IPS DF 6.9 (cell line): ENCODE measurements at regions not wholly inside any gene's neighbourhood (a gene's known extent, or its start where the extent isn't known, plus 50 kb on each side); places are given as distances from the start of the nearest gene placed in this dataset.
"Not testable (repeated sequence)": the region's sequence is repeated elsewhere in the genome, so short reads cannot be mapped to it uniquely, and the experiment has no call there.

ENCODE experiments used
- DNase-seq: peaks from one replicate; pipeline ENCODE4 v3.0.0-alpha.2; 2013; ENCODE audit warnings: low read depth, low spot score
- H3K27ac ChIP-seq: one replicate; pipeline ENCODE4 v1.5.1; 2013; ENCODE audit warnings: low read length, control low read depth
- H3K27me3 ChIP-seq: 2 replicates; pipeline ENCODE4 v1.6.1; 2013; ENCODE audit warnings: mild to moderate bottlenecking, low read length; ENCODE audit not compliant: control insufficient read depth, insufficient read depth
- H3K36me3 ChIP-seq: 2 replicates; pipeline ENCODE4 v1.6.1; 2013; ENCODE audit warnings: low read length; ENCODE audit not compliant: control insufficient read depth, insufficient read depth
- H3K4me1 ChIP-seq: 2 replicates; pipeline ENCODE4 v1.6.1; 2013; ENCODE audit warnings: low read length; ENCODE audit not compliant: control insufficient read depth, insufficient read depth
- H3K4me3 ChIP-seq: 2 replicates; pipeline ENCODE4 v1.5.1; 2013; ENCODE audit warnings: mild to moderate bottlenecking, low read length
- H3K9me3 ChIP-seq: 2 replicates; pipeline ENCODE4 v1.6.1; 2013; ENCODE audit warnings: low read length, inconsistent platforms; ENCODE audit not compliant: control insufficient read depth, insufficient read depth
- WGBS: extraction: QIAGEN DNeasy Blood & Tissue Kit; methylation state at CpG from one replicate; pipeline ENCODE4 v1.1.7; 2013; ENCODE audit warnings: mixed read lengths, missing lambda C conversion rate; ENCODE audit not compliant: insufficient read length, insufficient coverage; 5-methylcytosine and 5-hydroxymethylcytosine counted together

DNA sequence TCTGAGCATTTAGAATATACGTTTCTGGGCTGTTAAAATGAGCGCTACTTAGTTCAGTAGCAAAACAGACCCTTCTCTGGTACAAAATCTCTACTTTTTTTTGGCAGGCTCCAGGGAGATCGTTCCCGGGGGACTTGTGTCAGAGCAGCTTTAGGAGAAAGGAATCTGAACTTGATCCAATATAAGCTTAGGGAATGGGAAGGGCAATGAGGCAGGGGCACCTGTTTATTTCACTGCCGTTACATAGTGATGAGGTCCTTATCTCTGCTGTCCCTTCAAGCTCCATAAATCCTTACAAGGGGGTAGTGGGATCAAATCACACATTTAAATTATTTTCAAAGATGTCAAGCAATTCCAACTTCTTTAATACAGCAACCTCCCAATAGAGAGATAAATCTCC lies 128.7 kb upstream of the BNIP2 start:
- no peak for DNase-seq
- no peaks in the 10 kb centered on the region for H3K36me3 ChIP-seq
- no peak overlapping the region for H3K4me3 ChIP-seq
- H3K4me1 ChIP-seq: no peaks in the 10 kb centered on the region
- no peaks in the 10 kb centered on the region for H3K27me3 ChIP-seq
- WGBS: no CpG with 5 or more reads among the region's 5 CpGs
- H3K27ac ChIP-seq: no peak overlapping the region
- H3K9me3 ChIP-seq: no peaks in the 10 kb centered on the region

DNA sequence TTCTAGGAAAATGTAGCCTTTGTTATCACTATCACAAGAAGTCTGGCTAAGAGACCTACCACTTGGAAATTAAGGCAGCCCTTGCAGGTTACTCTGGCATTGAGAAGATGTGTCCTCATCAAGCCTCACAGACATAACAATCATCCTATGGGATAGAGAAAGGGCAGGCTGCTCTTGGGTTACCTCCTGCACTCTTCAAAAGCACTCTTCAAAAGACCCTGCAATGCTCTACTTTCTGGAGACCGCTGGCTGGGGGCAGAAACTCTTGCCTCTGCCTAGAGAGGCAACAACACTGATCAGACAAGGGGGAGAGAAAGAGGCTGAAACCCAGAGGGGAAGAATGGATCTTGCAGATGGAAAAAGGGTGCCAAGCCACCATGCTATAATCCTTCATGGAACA lies 127.9 kb upstream of the BNIP2 start:
- Histone ChIP-seq H3K9me3 (no peaks in the 10 kb centered on the region), H3K27ac (no peak overlapping the region), H3K4me3 (no peak overlapping the region), H3K27me3 (no peaks in the 10 kb centered on the region), H3K36me3 (no peaks in the 10 kb centered on the region), H3K4me1 (no peaks in the 10 kb centered on the region)
- no CpG with 5 or more reads among the region's 1 CpG for WGBS
- no peak for DNase-seq

DNA sequence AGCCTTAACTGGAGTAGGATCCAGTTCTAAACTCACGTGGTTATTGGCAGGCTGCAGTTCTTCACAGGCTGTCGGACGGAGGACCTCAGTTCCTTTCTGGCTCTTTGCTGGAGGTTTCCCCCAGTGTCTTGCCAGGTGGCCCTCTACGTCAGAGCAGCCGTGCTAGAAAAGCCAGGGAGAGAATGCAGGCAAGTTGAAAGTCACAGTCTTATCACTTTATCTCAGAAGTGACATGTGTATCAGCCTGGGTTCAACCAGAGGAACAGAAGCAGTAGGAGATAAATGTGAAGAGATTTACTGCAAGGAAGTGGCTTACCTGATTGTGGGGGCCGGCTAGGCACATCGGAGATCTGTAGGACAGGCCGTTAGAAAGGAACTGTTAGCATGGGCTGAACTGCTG lies 125.3 kb upstream of the BNIP2 start:
- H3K36me3 ChIP-seq: no peaks in the 10 kb centered on the region
- no CpG with 5 or more reads among the region's 8 CpGs for WGBS
- no peaks in the 10 kb centered on the region for H3K27me3 ChIP-seq
- no peak overlapping the region for H3K4me3 ChIP-seq
- no peak overlapping the region for H3K27ac ChIP-seq
- no peaks in the 10 kb centered on the region for H3K4me1 ChIP-seq
- no peaks in the 10 kb centered on the region for H3K9me3 ChIP-seq
- no peak for DNase-seq

DNA sequence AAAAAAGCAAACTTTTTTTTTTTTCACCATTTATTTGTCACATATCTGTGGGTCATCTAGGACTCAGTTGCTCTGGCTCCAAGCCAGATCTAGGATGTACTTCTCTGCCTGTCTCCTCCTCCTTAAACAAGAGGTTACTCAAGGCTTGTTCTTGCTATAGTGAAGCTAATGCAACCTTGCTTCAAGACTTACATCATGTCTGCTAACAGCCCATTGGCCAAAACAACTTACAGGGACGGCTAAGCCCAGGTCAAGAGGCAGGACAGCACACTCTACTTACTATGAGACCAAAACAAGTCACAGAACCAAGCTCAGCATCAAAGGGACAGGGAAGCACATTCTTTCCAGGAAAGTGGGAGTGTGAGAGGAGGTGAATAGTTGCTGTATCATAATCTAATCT lies 123.8 kb upstream of the BNIP2 start:
- H3K27ac ChIP-seq: no peak overlapping the region
- no peaks in the 10 kb centered on the region for H3K9me3 ChIP-seq
- H3K4me1 ChIP-seq: no peaks in the 10 kb centered on the region
- H3K4me3 ChIP-seq: no peak overlapping the region
- WGBS: no CpG with 5 or more reads among the region's 1 CpG
- H3K27me3 ChIP-seq: no peaks in the 10 kb centered on the region
- DNase-seq: no peak
- no peaks in the 10 kb centered on the region for H3K36me3 ChIP-seq

DNA sequence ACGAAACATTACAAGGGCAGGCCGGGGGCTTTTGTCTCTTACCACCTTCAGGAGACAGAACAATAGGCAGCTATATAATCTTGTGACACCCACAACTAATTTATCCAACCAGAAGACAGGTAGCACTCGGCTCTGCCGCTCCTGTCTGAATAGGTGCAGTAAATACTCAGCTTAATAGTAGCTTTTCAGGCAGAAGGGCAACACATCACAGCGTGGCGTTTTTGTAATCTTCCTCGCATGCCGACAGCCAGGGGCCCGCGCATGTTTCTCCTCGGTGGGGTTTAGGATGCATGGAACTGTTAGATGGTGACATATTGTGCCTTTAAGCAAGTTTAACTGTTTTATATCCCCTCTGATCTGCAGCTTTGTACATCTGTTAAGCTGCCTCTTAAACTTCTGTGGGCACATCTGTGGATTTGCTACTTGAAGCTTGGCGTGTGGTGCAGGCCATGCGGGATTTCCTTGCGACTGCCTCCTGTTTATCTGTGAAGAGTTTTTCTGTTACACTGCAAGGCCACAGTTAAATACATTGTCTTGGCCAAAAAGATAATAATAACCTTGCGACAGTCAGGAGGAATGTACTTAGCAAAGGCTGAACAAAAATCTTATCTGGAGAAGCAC lies 123.2 kb upstream of the BNIP2 start:
- Histone ChIP-seq H3K4me3 (no peak overlapping the region), H3K36me3 (no peaks in the 10 kb centered on the region), H3K27me3 (no peaks in the 10 kb centered on the region), H3K9me3 (no peaks in the 10 kb centered on the region), H3K27ac (no peak overlapping the region), H3K4me1 (no peaks in the 10 kb centered on the region)
- no CpG with 5 or more reads among the region's 15 CpGs for WGBS
- no peak for DNase-seq

DNA sequence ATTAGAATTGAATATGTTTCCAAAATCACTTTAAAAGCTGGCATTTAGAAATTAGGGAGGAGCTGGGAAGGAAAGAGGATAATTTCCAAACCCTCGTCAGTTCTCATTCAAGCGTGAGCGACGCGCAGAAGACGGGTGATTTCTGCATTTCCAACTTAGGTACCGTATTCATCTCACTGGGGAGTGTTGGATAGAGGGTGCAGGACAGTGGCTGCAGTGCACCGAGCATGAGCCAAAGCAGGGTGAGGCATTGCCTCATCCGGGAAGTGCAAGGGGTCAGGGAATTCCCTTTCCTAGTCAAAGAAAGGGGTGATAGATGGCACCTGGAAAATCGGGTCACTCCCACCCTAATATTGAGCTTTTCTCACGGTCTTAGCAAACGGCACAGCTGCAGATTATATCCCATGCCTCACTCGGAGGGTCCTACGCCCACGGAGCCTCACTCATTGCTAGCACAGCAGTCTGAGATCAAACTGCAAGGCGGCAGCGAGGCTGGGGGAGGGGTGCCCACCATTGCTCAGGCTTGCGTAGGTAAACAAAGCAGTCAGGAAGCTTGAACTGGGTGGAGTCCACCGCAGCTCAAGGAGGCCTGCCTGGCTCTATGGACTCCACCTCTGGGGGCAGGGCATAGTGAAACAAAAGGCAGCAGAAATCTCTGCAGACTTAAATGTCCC lies 114.3 kb upstream of the BNIP2 start:
- H3K36me3 ChIP-seq, H3K9me3 ChIP-seq, H3K4me1 ChIP-seq, DNase-seq, H3K27me3 ChIP-seq, H3K27ac ChIP-seq: not testable (repeated sequence)
- H3K4me3 ChIP-seq: peak overlapping the region; percentile 19; the same call in 1 of the 2 replicates
- no CpG with 5 or more reads among the region's 19 CpGs for WGBS

DNA sequence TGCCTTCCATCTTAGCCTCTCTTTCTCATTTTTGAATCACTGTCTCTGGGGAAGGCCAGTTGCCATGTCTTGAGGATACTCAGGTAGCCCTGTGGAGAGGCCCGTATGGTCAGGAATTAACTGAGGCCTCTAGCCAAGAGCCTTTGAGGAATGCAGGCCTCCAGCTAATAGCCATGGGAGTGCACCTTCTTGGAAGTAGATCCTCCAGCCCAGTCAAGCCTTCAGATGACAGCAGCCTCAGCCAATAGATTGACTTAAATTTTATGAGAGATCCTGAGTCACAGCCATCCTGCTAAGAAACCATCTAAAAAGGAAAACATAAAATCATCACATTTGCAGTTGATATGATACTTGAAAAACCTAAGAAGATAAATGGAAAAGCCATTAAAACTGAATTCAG lies 112.5 kb upstream of the BNIP2 start:
- no peak overlapping the region for H3K4me3 ChIP-seq
- DNase-seq: no peak
- H3K27ac ChIP-seq: no peak overlapping the region
- 0 out of 2 replicates have a peak, but pooled peaks cover 1% of the 10 kb centered on the region for H3K4me1 ChIP-seq
- WGBS: no CpG with 5 or more reads among the region's 1 CpG
- H3K36me3 ChIP-seq: no peaks in the 10 kb centered on the region
- no peaks in the 10 kb centered on the region for H3K9me3 ChIP-seq
- H3K27me3 ChIP-seq: no peaks in the 10 kb centered on the region

DNA sequence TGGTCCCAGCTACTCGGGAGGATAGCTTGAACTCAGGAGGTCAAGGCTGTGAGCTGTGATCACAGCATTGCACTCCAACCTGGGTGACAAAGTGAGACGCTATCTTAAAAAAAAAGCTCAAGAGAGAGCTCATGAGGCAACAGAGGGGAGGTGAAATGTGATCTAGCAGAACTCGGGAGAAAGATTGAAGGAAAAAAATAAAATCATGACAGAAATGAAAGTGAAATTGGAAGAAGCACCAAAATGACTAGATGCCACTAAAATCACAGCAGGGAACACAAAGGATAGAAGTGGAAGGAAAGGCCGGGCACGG lies 109.4 kb upstream of the BNIP2 start:
- Histone ChIP-seq H3K9me3 (no peaks in the 10 kb centered on the region), H3K27me3 (no peaks in the 10 kb centered on the region), H3K4me1 (0 out of 2 replicates have a peak, but pooled peaks cover 1% of the 10 kb centered on the region), H3K4me3 (no peak overlapping the region), H3K27ac (no peak overlapping the region), H3K36me3 (no peaks in the 10 kb centered on the region)
- DNase-seq: no peak
- WGBS: no CpG with 5 or more reads among the region's 5 CpGs

DNA sequence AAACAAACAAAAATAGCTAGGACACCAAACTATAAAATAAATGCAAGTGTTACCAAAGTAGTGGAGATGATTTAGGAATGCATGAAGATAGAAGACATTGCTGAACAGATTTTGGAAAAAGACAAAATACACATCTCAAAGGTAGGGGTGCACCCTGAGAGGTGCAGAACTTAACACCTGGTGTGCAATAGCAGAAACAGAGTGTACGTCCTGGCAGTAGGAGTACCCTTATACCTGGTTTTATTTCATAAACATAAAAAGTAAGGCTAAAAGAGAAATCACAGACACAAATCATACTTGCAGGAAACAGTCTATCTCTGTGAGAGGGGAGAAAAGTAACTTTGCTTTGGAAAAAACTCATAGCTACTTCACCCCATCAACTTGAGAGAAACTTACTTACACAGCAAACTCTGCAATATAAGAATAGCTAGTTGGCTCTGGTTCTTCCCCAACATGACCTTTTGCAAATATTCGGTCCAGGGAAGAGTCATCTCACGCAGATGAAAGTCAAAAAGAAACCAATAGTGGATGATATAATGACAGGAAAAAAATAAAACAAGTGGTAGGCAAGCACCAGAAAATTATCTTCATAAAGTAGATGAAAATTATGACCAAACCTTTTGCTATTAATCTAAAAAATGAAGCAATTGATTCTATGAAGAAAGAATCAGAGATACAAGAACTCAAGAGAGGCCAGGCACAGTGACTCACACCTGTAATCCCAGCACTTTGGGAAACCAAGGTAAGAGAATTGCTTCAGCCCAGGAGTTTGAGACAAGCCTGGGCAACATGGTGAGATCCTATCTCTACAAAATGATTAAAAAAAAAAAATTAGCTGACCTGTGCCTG lies 108.9 kb upstream of the BNIP2 start:
- H3K36me3 ChIP-seq: no peaks in the 10 kb centered on the region
- H3K4me3 ChIP-seq: no peak overlapping the region
- no CpG with 5 or more reads among the region's 3 CpGs for WGBS

DNA sequence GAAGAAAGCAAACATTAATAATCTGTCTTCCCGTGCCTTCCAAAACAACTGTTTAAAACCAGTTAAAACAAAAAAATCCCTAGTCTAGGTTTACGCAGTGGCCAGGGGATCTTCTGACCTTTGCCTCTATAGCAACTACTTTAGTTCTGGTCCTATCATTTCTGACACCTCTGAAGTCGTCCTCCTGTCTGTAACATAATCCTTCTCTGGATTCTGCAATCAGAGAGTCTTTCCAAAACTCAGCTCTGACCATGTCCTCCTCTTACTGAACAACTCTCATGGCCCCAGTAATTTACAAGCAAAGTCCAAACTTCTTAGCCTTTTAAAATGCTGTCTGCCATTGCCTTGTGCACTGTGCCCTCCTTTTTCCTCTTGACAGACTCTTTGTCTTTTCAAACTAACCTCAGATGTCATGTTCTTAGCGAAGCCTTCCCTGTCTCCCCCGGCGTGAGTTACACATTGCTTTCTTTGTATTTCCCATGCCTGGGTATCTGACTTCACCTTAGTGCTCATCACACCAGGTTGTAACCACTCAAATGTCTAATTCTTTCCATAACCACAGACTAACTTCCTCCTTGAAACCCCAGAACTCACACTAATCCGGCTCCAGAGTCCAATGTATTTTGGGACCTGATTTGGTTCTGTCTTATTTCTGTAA lies 105.2 kb upstream of the BNIP2 start:
- WGBS: no CpG with 5 or more reads among the region's 7 CpGs
- H3K27ac ChIP-seq: no peak overlapping the region

More for the DNA sequence above, 108.9 kb upstream of the BNIP2 start:
- H3K27me3 ChIP-seq: no peaks in the 10 kb centered on the region
- no peak overlapping the region for H3K27ac ChIP-seq
- H3K4me1 ChIP-seq: no peaks in the 10 kb centered on the region
- H3K9me3 ChIP-seq: no peaks in the 10 kb centered on the region
- DNase-seq: no peak

More for the DNA sequence above, 105.2 kb upstream of the BNIP2 start:
- no peak overlapping the region for H3K4me3 ChIP-seq
- H3K27me3 ChIP-seq: no peaks in the 10 kb centered on the region
- H3K9me3 ChIP-seq: no peaks in the 10 kb centered on the region
- DNase-seq: no peak
- H3K4me1 ChIP-seq: no peaks in the 10 kb centered on the region
- H3K36me3 ChIP-seq: no peaks in the 10 kb centered on the region
